SHP77 treated with DMSO at 0.1 percent for 48 hours (cell line): ENCODE measurements at regions not wholly inside any gene's neighbourhood (a gene's known extent, or its start where the extent isn't known, plus 50 kb on each side); places are given as distances from the start of the nearest gene placed in this dataset.

Experiments used
- DNase-seq: peaks from one replicate; lab custom pipeline; 2025; lab: John Stamatoyannopoulos, UW

- no peak for DNase-seq
These were observed 188.1 kb downstream of the IRX5 start for GRCh38 chr16:55118701-55119260.

- DNase-seq = no peak
These were observed 189.7 kb downstream of the IRX5 start for GRCh38 chr16:55120408-55120807.

- no peak for DNase-seq
These were observed 190.2 kb downstream of the IRX5 start for GRCh38 chr16:55120826-55121225.

GRCh38 chr16:55123652-55124051, 193.0 kb downstream of the IRX5 start:
- DNase-seq = no peak

GRCh38 chr16:55125818-55126385, 195.2 kb downstream of the IRX5 start:
- no peak for DNase-seq

GRCh38 chr16:55126456-55126855, 195.8 kb downstream of the IRX5 start:
- DNase-seq = no peak

- DNase-seq = no peak
These were observed 193.5 kb upstream of the IRX6 start for GRCh38 chr16:55130456-55130855.

- DNase-seq = no peak
These were observed 193.1 kb upstream of the IRX6 start for GRCh38 chr16:55130911-55131310.

GRCh38 chr16:55133654-55134053, 190.3 kb upstream of the IRX6 start:
- no peak for DNase-seq

GRCh38 chr16:55136356-55137150, 187.4 kb upstream of the IRX6 start:
- DNase-seq = no peak

GRCh38 chr16:55138298-55138697, 185.7 kb upstream of the IRX6 start:
- DNase-seq = no peak

GRCh38 chr16:55142405-55142804, 181.6 kb upstream of the IRX6 start:
- DNase-seq = no peak

GRCh38 chr16:55144651-55145050, 179.4 kb upstream of the IRX6 start:
- no peak for DNase-seq

GRCh38 chr16:55145771-55146603, 178.0 kb upstream of the IRX6 start:
- DNase-seq = no peak

- no peak for DNase-seq
These were observed 177.0 kb upstream of the IRX6 start for GRCh38 chr16:55146966-55147365.

GRCh38 chr16:55147396-55147795, 176.6 kb upstream of the IRX6 start:
- no peak for DNase-seq

- DNase-seq = no peak
These were observed 174.4 kb upstream of the IRX6 start for GRCh38 chr16:55149622-55150021.

GRCh38 chr16:55151561-55152305, 172.3 kb upstream of the IRX6 start:
- no peak for DNase-seq

- DNase-seq = no peak
These were observed 171.1 kb upstream of the IRX6 start for GRCh38 chr16:55152875-55153390.

- DNase-seq = no peak
These were observed 169.7 kb upstream of the IRX6 start for GRCh38 chr16:55154262-55154661.

- DNase-seq = no peak
These were observed 169.0 kb upstream of the IRX6 start for GRCh38 chr16:55154956-55155355.

- no peak for DNase-seq
These were observed 168.2 kb upstream of the IRX6 start for GRCh38 chr16:55155815-55156214.
